Muscle layer of colon (tissue), 2 donors: ENCODE measurements at regions not wholly inside any gene's neighbourhood (a gene's known extent, or its start where the extent isn't known, plus 50 kb on each side); places are given as distances from the start of the nearest gene placed in this dataset.
"Not testable (repeated sequence)": the region's sequence is repeated elsewhere in the genome, so short reads cannot be mapped to it uniquely, and the experiment has no call there.

Experiments
- H3K27ac ChIP-seq: one replicate; pipeline ENCODE4 v1.7.0; 2013; ENCODE audit warnings: low read depth, mild to moderate bottlenecking, low read length, moderate library complexity
- H3K27me3 ChIP-seq, 2 donors: one replicate each; pipeline ENCODE4 v1.7.0; 2013; ENCODE audit warnings: low read length in 2 of 2, mild to moderate bottlenecking in 2 of 2; ENCODE audit not compliant: insufficient read depth in 2 of 2, control insufficient read depth in 1 of 2
- H3K36me3 ChIP-seq: one replicate; pipeline ENCODE4 v1.7.0; 2013; ENCODE audit warnings: mild to moderate bottlenecking, low read length; ENCODE audit not compliant: insufficient read depth
- H3K4me1 ChIP-seq: one replicate; pipeline ENCODE4 v1.7.0; 2013; ENCODE audit warnings: mild to moderate bottlenecking, low read length; ENCODE audit not compliant: insufficient read depth
- H3K4me3 ChIP-seq, 2 donors: one replicate each; pipeline ENCODE4 v1.7.0; 2013; ENCODE audit warnings: low read length in 2 of 2, low read depth in 1 of 2, mild to moderate bottlenecking in 1 of 2, moderate library complexity in 1 of 2
- H3K9ac ChIP-seq: one replicate; pipeline ENCODE4 v1.7.0; 2013; ENCODE audit warnings: low read length
- H3K9me3 ChIP-seq: one replicate; pipeline ENCODE4 v1.7.0; 2013; ENCODE audit warnings: mild to moderate bottlenecking, low read length
- donor health status: abdominal sarcoma.
- donor health status: Adenocarcinoma of cecum.

DNA sequence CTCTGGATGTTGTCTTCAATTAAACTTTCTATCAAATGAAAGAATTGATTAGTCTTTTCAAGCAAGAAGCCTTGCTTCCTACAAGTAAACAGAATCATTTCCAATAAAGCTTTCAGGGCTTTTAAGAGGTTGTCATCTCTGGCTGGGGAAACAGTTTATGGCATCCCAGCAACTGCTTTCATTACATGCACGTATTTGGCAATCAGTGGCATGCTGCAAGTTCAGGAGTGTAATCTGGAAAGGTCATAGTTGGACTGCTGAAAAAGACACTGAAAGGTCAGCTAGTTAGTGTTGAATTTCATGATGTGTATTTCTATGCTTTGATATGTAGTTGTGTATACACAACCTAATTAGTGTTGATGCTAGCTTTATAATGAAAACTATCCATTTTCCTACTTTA lies 332.9 kb downstream of the DSC3 start:
- H3K27me3 ChIP-seq, result no peaks in the 10 kb centered on the region
- no peak overlapping the region for H3K27ac ChIP-seq

DNA sequence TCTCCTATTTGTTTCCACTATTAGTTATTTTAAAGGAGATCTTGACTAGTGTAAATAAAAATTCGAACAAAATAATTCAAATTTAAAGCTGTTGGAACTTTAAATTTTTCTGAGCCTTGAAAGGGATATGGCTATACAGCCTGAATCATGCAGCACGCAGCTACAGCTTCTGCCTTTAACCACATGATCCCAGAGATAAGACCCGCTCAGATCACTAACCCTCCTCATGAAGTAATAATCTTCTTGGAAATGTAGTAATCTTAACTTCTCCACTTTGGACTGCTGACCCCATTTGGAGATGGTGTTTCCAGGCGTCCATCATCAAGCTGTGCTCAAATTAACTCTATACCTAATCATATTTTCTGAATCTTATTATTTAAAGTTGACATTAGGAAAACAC lies 336.6 kb downstream of the DSC3 start:
- Histone ChIP-seq H3K9me3 (no peaks in the 10 kb centered on the region), H3K4me3 (no peak overlapping the region), H3K4me1 (no peaks in the 10 kb centered on the region), H3K36me3 (no peaks in the 10 kb centered on the region), H3K9ac (no peak overlapping the region), H3K27me3 (no peaks in the 10 kb centered on the region), H3K27ac (no peak overlapping the region)

More for the DNA sequence above, 332.9 kb downstream of the DSC3 start:
- Histone ChIP-seq H3K9ac (no peak overlapping the region), H3K4me1 (no peaks in the 10 kb centered on the region), H3K4me3 (no peak overlapping the region), H3K9me3 (no peaks in the 10 kb centered on the region), H3K36me3 (no peaks in the 10 kb centered on the region)

DNA sequence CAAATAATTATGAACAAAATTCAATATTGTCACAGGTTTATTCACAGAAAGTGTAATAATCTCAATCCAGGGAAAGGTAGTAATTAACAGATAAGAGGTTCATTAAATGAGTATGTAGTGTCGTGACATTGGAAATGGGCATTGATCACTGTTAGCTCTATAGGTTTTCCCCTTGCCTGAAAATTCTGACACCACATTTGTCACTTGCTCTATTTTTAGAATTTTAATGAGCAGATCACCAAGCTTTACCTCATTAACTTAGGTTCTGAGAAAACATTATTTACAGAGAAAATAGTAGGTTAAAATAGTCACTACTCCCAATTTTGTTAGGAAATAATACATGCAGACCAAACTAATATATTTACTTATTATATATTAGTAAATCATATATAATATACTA lies 344.0 kb downstream of the DSC3 start:
- Histone ChIP-seq H3K9me3 (no peaks in the 10 kb centered on the region), H3K27ac (no peak overlapping the region), H3K36me3 (no peaks in the 10 kb centered on the region), H3K27me3 (no peaks in the 10 kb centered on the region), H3K9ac (no peak overlapping the region), H3K4me3 (no peak overlapping the region), H3K4me1 (no peaks in the 10 kb centered on the region)

DNA sequence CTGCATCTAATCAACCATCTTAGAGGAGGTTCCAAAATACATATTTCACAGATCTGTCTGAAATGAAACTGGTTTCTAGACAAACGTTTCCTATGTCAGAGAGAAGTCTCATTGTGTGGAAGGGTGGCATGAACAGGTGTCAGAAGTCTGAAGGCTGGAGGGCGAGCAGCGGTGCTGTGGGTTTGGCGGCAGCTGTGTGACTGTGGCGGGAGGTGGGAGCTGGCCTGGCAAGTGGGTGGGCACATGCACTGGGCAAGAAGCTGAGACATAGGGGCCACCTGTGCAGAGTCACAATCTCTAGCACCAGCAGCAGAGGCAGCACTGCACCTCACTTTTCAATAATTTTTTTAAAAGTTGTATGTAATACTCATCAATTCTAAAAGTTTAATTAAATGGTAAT lies 346.3 kb downstream of the DSC3 start:
- no peaks in the 10 kb centered on the region for H3K36me3 ChIP-seq
- no peaks in the 10 kb centered on the region for H3K9me3 ChIP-seq
- no peak overlapping the region for H3K4me3 ChIP-seq

DNA sequence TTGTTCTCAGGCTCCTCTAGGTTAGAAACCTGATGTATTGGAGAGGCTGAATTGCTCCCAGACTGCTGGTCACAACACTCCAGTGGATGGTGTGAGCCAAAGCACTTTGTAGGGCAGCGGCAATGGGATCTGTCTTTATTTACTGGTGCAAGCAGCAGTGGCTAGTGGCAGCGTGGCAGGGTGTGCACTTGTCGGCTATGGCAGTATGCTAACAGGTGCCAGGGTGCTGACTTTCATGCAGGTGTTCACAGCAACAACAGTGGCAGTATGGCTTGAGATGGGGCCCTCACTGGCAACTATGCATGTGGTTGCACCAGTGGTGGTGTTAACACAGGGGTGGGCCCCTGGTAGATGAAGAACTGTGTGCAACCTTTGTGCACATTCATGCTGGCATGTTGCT lies 347.8 kb downstream of the DSC3 start:
- H3K4me3 ChIP-seq, result no peak overlapping the region
- H3K9me3 ChIP-seq, result no peaks in the 10 kb centered on the region
- H3K27me3 ChIP-seq, result no peaks in the 10 kb centered on the region
- H3K27ac ChIP-seq, result no peak overlapping the region
- no peaks in the 10 kb centered on the region for H3K4me1 ChIP-seq
- no peak overlapping the region for H3K9ac ChIP-seq
- no peaks in the 10 kb centered on the region for H3K36me3 ChIP-seq

More for the DNA sequence above, 346.3 kb downstream of the DSC3 start:
- Histone ChIP-seq H3K27me3 (no peaks in the 10 kb centered on the region), H3K9ac (no peak overlapping the region), H3K27ac (no peak overlapping the region), H3K4me1 (no peaks in the 10 kb centered on the region)

DNA sequence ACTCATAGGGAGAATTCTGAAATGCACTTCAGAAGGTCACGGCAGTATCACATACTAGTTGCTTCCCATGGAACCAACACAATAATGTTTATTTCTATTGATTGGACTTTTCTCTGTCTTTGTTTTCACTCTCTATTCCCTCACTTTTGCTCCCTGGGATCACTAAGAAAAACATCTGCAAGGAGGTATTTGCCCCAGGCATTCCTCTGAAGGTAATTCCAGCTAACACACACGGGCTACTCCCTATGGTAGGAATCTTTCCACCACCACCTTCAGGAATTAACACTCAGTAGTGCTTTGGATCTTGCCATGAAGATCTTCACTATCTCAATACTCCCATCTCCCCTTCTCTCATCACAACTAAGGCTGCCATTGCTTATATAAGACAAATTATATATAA lies 353.3 kb downstream of the DSC3 start:
- Histone ChIP-seq H3K4me1 (no peaks in the 10 kb centered on the region), H3K27me3 (no peaks in the 10 kb centered on the region), H3K4me3 (no peak overlapping the region), H3K9ac (no peak overlapping the region), H3K9me3 (no peaks in the 10 kb centered on the region), H3K36me3 (no peaks in the 10 kb centered on the region), H3K27ac (no peak overlapping the region)

DNA sequence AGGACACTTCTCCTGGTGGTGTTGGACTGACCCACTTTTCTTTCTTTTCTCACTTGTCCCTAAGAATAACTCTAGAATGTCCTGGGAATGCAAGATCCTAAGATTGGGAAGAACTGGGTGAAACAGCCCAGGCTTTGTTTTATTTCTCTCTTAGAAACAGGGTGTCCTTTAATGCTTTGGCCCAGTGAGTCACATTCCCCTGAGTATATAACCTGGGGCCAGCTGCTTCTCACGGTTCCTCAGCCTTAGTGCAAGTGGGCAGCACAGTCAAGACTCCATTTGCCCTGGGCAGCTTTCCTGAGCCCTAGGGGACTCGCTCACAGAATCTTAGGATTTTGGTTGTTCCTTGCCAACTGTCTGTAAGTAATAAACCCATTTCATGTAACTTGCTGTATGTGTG lies 355.0 kb downstream of the DSC3 start:
- Histone ChIP-seq H3K27ac (no peak overlapping the region), H3K9me3 (no peaks in the 10 kb centered on the region), H3K4me1 (no peaks in the 10 kb centered on the region), H3K4me3 (no peak overlapping the region), H3K9ac (no peak overlapping the region), H3K36me3 (no peaks in the 10 kb centered on the region), H3K27me3 (no peaks in the 10 kb centered on the region)

DNA sequence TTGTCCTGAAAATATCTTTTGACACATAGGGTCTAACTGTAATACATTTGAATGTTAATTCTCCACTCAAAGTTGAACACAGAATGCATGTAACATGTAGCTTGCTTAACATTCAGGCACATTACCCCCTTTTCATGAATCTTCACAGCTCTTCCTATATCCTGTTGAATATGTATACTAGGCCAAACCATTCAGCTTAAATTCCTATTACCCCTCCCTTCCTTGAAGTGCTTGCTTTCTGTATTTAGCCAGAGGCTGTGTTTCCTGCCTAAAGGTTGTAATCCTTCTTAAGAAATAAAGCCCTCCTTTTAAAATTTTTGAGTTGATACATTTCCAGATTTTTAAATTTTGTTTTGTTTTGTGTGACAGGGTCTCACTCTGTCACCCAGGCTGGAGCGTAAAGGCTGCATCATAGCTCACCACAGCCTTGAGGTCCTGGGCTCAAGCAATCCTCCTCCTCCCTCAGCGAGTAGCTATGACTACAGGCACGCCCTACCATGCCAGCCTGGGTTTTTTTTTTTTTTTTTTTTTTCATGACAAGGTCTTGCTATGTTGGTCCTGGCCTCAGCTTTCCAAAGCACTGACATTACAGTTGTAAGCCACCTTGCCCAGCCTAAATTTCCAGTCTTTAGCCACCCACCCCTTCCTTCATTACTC lies 357.6 kb downstream of the DSC3 start:
- H3K9me3 ChIP-seq, result no peaks in the 10 kb centered on the region
- no peaks in the 10 kb centered on the region for H3K36me3 ChIP-seq
- H3K4me1 ChIP-seq, result no peaks in the 10 kb centered on the region
- no peak overlapping the region for H3K9ac ChIP-seq
- no peak overlapping the region for H3K27ac ChIP-seq
- no peaks in the 10 kb centered on the region for H3K27me3 ChIP-seq
- H3K4me3 ChIP-seq, result no peak overlapping the region

DNA sequence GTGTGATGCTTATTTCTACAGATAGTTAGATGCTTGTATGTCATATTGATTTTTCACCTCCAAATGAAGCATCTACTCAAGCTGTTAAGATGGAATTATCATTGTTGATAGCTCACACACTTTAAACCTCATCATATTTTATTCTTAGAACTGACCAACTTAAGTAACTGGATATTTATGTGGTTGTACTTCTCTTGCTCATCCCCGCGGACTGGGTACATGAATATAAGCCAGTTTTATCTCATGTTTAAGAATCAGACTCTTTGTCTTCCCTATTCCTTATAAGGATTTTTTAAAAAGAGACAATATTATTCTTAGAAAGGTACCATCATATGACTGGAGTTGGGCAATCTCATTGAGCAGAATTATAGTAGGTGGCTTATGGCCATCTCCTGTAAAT lies 358.7 kb downstream of the DSC3 start:
- H3K27me3 ChIP-seq, result no peaks in the 10 kb centered on the region
- H3K4me1 ChIP-seq, result no peaks in the 10 kb centered on the region
- no peaks in the 10 kb centered on the region for H3K9me3 ChIP-seq
- H3K4me3 ChIP-seq, result no peak overlapping the region
- H3K36me3 ChIP-seq, result no peaks in the 10 kb centered on the region
- H3K27ac ChIP-seq, result no peak overlapping the region
- H3K9ac ChIP-seq, result no peak overlapping the region

DNA sequence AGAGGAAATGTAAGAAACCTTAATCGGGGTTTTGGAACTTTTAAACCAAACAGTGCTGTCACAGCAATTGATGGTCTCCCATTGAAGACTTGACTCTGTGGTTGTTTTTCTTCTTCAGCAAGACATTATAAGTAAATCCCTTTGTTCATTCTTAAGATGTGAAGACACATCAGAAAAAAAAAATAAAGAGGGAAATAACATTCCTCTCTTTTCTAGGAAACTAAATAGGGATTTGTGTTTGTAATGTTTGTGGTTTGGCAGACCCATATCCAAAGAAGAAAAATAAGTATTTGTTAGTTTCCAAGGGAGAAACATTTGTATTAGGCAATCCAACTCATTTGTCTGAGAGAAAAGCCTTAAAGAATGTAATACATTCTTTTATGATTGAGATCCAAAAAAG lies 359.9 kb downstream of the DSC3 start:
- no peaks in the 10 kb centered on the region for H3K27me3 ChIP-seq
- no peak overlapping the region for H3K4me3 ChIP-seq
- no peak overlapping the region for H3K9ac ChIP-seq
- no peak overlapping the region for H3K27ac ChIP-seq
- no peaks in the 10 kb centered on the region for H3K36me3 ChIP-seq
- no peaks in the 10 kb centered on the region for H3K4me1 ChIP-seq
- no peaks in the 10 kb centered on the region for H3K9me3 ChIP-seq

DNA sequence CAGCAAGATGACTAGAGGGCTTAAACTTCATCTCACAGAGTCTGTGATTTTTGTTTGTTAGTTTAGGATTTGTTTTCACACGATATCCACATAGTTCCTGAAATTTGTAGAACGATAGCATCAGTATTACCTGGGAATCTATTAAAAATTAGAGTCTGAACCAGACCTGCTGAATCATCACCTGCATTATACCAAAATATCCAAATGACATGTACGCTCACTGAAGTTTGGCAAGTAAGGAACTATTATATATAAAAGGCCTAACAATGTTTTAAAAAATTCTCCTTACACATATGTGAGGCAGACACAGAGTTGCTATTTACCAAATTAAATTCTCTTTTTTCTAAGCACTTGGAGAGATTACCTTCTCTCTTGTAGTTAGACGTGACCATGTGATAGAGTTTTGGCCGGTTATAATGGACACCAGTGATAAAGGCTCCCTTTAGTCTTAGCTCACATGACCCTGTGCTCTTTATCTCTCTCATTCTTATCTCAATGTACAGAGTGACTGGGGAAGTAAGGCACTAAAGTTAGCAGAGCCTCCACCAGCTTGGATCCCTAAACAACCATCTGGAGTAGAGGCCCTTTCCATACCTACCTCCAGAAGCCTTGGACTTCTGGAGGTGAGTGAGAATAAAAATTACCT lies 363.1 kb downstream of the DSC3 start:
- Histone ChIP-seq H3K27me3 (no peaks in the 10 kb centered on the region), H3K4me1 (no peaks in the 10 kb centered on the region), H3K9ac (no peak overlapping the region), H3K27ac (no peak overlapping the region), H3K4me3 (no peak overlapping the region), H3K36me3 (no peaks in the 10 kb centered on the region), H3K9me3 (no peaks in the 10 kb centered on the region)

DNA sequence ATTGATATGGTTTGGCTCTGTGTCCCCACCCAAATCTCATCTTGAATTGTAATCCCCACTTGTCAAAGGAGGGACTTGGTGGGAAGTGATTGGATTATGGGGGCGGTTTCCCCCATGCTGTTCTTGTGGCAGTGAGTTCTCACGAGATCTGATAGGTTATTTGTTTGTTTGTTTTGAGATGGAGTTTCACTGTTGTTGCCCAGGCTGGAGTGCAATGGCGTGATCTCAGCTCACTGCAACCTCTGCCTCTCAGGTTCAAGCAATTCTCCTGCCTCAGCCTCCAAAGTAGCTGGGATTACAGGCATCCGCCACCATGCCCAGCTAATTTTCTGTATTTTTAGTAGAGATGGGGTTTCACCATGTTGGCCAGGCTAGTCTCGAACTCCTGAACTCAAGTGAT lies 364.7 kb downstream of the DSC3 start:
- H3K27me3 ChIP-seq, H3K36me3 ChIP-seq, H3K4me3 ChIP-seq, H3K4me1 ChIP-seq, H3K9ac ChIP-seq, H3K9me3 ChIP-seq, H3K27ac ChIP-seq: not testable (repeated sequence)
